NCI-H526 (cell line): ENCODE measurements at regions not wholly inside any gene's neighbourhood (a gene's known extent, or its start where the extent isn't known, plus 50 kb on each side); places are given as distances from the start of the nearest gene placed in this dataset.
"Not testable (repeated sequence)": the region's sequence is repeated elsewhere in the genome, so short reads cannot be mapped to it uniquely, and the experiment has no call there.

ENCODE experiments used
- DNase-seq, 2 experiments: peaks; one replicate each; lab custom pipeline; 2025; lab: John Stamatoyannopoulos, UW

DNA sequence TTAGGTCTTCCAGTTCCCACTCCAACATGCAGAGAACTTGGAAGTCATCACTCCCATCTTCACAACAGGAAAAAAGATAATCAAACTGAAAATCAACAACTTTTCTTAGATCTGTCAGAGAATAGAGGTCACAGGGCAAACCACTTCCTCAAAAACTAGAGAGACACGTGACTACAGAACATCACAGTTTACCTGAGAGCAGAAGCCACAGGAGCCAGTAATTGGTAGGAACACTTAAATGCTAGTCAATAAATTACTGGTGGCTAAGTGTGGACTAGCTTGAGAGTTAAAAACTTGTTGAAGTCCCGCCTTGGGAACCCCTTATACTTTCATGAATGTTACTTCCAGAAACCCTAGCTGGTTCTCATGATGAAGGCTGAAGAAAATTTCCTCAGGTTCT, 81.1 kb downstream of the THSD1 start:
- DNase-seq, result not testable (repeated sequence)

GRCh38 chr13:52319876-52320275, 86.1 kb downstream of the THSD1 start:
- DNase-seq, result no peak

DNA sequence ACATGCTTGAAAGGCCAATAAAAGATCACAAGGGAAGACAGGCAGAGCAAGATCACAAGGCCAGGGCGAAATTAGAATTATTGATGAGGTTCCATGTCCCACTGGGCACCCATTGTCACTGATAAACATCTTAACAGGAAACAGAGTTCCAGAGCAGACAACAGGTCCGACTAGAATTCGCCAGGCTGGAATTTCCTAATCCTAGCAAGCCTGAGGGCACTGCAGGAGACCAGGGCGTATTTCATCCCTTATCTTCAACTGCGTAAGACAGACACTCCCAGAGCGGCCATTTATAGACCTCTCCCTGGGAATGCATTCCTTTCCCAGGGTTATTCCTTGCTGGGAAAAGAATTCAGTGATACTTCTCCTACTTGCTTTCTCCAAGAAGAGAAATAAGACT, 96.1 kb downstream of the THSD1 start:
- DNase-seq, result not testable (repeated sequence)

- not testable (repeated sequence) for DNase-seq
Observed at GRCh38 chr13:52306336-52306735, 99.6 kb downstream of the THSD1 start.

GRCh38 chr13:52303098-52303497, 102.9 kb downstream of the THSD1 start:
- DNase-seq, result not testable (repeated sequence)

DNA sequence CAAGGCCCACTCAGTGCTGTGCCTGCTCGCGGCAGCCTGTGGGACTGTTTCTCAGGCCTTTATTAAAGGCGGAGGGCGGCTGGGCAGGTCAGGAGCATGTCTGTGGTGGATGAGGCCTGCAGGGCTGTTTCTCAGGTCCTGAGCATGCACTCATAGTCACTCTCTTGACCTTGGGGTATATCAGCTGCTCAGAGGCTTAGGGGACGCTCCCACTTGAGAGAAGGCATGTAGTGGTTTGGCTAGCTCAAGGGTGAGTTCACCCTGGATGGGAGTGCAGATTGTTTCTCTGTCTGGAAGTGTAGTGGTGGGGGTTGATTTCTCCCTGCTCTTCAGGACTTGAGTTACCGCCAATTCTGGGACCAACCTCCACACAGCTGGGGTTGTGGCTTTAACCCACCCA, 103.3 kb downstream of the THSD1 start:
- DNase-seq, result not testable (repeated sequence)

- not testable (repeated sequence) for DNase-seq
Observed at GRCh38 chr13:52301810-52302400, 104.1 kb downstream of the THSD1 start.

- not testable (repeated sequence) for DNase-seq
Observed at GRCh38 chr13:52298079-52298661, 107.8 kb downstream of the THSD1 start.

GRCh38 chr13:52288891-52289290, 117.1 kb downstream of the THSD1 start:
- not testable (repeated sequence) for DNase-seq

DNA sequence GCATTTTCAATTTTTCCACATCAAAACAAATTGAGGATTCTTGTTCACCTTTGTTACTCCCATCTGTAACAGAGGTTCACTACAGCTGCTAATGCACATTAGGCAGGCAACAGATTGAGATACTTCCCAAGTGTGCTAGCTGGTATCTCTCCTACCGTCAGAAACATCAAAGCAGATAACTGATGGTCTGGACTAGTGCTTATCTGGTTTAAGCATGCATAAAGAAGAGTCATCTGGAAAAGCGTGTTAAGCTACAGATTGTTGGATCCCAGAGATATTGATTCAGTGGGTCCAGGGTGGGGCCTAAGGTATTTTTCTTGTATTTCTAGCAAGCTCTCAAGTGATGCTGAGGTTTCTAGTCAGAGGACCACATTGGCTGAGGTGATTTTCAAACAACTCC, 122.0 kb upstream of the NEK3 start:
- DNase-seq, result not testable (repeated sequence)

DNA sequence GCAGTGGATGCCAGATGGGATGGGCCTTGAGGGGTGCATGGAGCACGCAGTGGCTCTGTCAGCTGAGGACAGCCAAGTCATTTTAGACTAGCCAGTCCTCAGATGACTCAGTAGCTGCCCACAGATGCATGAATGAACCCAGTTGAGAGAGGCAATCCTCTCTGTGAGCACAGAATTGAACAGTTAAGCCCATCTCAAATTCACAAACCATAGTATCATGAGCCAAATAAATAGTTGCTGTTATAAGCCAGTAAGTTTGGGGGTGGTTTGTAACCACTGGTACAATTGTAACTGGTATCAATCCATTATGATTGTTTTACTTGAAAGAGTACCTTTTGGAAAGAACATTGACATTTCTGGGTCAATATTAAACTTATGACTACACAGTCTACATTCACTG, 120.0 kb upstream of the NEK3 start:
- DNase-seq, result not testable (repeated sequence)

- DNase-seq, result not testable (repeated sequence)
Observed at GRCh38 chr13:52254299-52254698, 94.9 kb upstream of the NEK3 start.

DNA sequence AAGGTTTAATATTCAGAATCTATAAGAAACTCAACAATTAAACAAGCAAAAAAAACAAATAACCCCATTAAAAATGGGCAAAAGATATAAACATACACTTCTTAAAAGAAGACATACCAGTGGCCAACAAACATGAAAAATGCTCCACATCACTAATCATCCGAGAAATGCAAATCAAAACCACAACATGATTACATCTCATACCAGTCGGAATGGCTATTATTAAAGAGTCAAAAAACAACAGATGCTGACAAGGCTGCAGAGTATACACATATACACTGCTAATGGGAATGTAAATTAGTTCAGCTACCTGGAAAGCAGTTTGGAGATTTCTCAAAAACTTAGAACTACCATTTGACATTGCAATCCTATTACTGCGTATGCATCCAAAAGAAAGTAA, 81.4 kb upstream of the NEK3 start:
- DNase-seq, result peak; percentile 46 to 58

- peak; percentile 68 to 86 for DNase-seq
Observed at GRCh38 chr13:52235900-52236595, 76.7 kb upstream of the NEK3 start.

DNA sequence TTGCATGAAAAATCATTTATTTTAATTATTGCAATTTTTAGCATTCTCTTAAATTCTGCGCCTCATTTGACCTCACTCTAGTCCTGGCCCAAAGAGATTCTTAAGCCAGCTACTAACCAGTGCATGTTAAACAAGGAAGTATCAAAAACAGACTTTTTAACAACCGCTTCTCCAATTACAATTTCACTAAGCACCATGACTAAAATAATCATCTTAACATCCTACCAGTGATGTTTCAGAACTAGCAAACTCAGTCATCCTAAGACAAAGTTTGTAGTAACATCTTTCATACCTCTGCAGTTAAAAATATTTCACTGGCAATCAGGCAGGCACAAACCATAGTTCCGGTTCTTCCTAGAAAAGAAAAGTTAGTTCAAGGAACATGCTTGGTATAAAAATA, 75.5 kb upstream of the NEK3 start:
- DNase-seq, result not testable (repeated sequence)

DNA sequence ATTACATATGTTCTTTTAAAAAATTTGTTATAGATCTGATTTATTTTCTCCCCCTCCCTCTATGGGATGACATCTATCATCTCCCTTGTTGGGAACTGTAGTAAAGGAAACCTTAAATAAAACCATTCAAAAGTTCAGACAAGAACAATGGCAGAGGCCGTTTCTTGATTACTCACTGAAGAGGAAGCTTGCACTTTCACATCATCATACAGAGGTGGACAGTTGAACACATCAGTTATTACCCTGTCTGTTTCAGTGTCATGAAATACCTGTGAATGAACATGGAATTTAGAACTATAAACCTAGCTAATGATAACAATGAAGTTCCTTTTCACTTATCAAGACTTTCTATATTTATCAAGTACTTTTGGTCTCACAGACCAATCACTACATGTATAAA, 63.7 kb upstream of the NEK3 start:
- not testable (repeated sequence) for DNase-seq

- not testable (repeated sequence) for DNase-seq
Observed at GRCh38 chr13:52213920-52214319, 54.5 kb upstream of the NEK3 start.

GRCh38 chr13:52212886-52213285, 53.5 kb upstream of the NEK3 start:
- not testable (repeated sequence) for DNase-seq

- not testable (repeated sequence) for DNase-seq
Observed at GRCh38 chr13:52211416-52211776, 52.0 kb upstream of the NEK3 start.

- not testable (repeated sequence) for DNase-seq
Observed at GRCh38 chr13:52210564-52211415, 51.4 kb upstream of the NEK3 start.
